GM23338 (cell line): ENCODE measurements at regions not wholly inside any gene's neighbourhood (a gene's known extent, or its start where the extent isn't known, plus 50 kb on each side); places are given as distances from the start of the nearest gene placed in this dataset.
A peak's percentile ranks its signal among the peaks of the same experiment; 100 is the strongest.

Source experiments
- ATAC-seq: fragments of 200-7000 bp; cut with Tn5 transposase; 3 replicates; pipeline ENCODE4 v1.9.1; 2020
- DNase-seq: peaks from one replicate; pipeline ENCODE4 v3.0.0-alpha.2; 2015; ENCODE audit warnings: low spot score
- H2AFZ ChIP-seq: fragments of 200-600 bp; sonication (generic); 2 replicates; pipeline ENCODE4 v1.8.0; 2016; ENCODE audit warnings: antibody characterized with exemption, mild to moderate bottlenecking, moderate library complexity
- H3F3A ChIP-seq: fragments of 200-600 bp; sonication (generic); replicated peaks from 2 replicates; pipeline ENCODE4 v1.8.0; 2017; ENCODE audit warnings: antibody characterized with exemption, mixed run types, low read depth
- H3K27ac ChIP-seq: fragments of 200-600 bp; sonication (generic); 2 replicates; pipeline ENCODE4 v1.6.1; 2016; ENCODE audit warnings: low read depth
- H3K27me3 ChIP-seq: fragments of 200-600 bp; sonication (generic); 2 replicates; pipeline ENCODE4 v1.8.0; 2016; ENCODE audit warnings: mild to moderate bottlenecking, mixed run types, moderate library complexity; ENCODE audit not compliant: insufficient read depth
- H3K36me3 ChIP-seq: fragments of 200-600 bp; sonication (generic); 2 replicates; pipeline ENCODE4 v1.8.0; 2016; ENCODE audit warnings: mild to moderate bottlenecking; ENCODE audit not compliant: insufficient read depth
- H3K4me1 ChIP-seq: fragments of 200-600 bp; sonication (generic); 2 replicates; pipeline ENCODE4 v1.8.0; 2016; ENCODE audit warnings: mild to moderate bottlenecking, moderate library complexity; ENCODE audit not compliant: insufficient read depth
- H3K4me2 ChIP-seq: fragments of 200-600 bp; sonication (generic); 2 replicates; pipeline ENCODE4 v1.7.1; 2017; ENCODE audit warnings: mixed run types
- H3K4me3 ChIP-seq: fragments of 200-600 bp; sonication (generic); 2 replicates; pipeline ENCODE4 v1.6.1; 2016; ENCODE audit warnings: mixed run types
- H3K79me2 ChIP-seq: fragments of 200-600 bp; sonication (generic); replicated peaks from 2 replicates; pipeline ENCODE4 v1.8.0; 2017; ENCODE audit warnings: mild to moderate bottlenecking; ENCODE audit not compliant: insufficient read depth
- H3K9me2 ChIP-seq: fragments of 200-600 bp; sonication (generic); 2 replicates; pipeline ENCODE4 v1.8.0; 2017; ENCODE audit not compliant: insufficient read depth
- H4K20me1 ChIP-seq: fragments of 200-600 bp; sonication (generic); replicated peaks from 2 replicates; pipeline ENCODE4 v1.8.0; 2017; ENCODE audit warnings: mild to moderate bottlenecking; ENCODE audit not compliant: insufficient read depth
- H3K27ac Mint-ChIP-seq: 2 replicates; pipeline ENCODE4 v1.8.0; 2020; ENCODE audit warnings: inconsistent platforms, mild to moderate bottlenecking, moderate library complexity, mixed read lengths
- H3K27me3 Mint-ChIP-seq: 3 replicates; pipeline ENCODE4 v1.8.0; 2022; ENCODE audit warnings: low read depth, mild to moderate bottlenecking, moderate library complexity, mixed read lengths, inconsistent platforms; ENCODE audit not compliant: insufficient read depth, poor library complexity
- H3K36me3 Mint-ChIP-seq: 3 replicates; pipeline ENCODE4 v1.8.0; 2021; ENCODE audit warnings: low read depth, mild to moderate bottlenecking, inconsistent platforms, moderate library complexity, mixed read lengths
- H3K4me1 Mint-ChIP-seq: 3 replicates; pipeline ENCODE4 v1.8.0; 2020; ENCODE audit warnings: mild to moderate bottlenecking, inconsistent platforms, mixed read lengths
- H3K4me3 Mint-ChIP-seq: 3 replicates; pipeline ENCODE4 v1.8.0; 2021; ENCODE audit warnings: moderate library complexity, mild to moderate bottlenecking, inconsistent platforms, mixed read lengths
- H3K9me3 Mint-ChIP-seq: 3 replicates; pipeline ENCODE4 v1.8.0; 2020; ENCODE audit warnings: moderate library complexity, mild to moderate bottlenecking, inconsistent platforms, mixed read lengths
- EZH2 ChIP-seq: fragments of 200-600 bp; sonication (generic); IDR thresholded peaks from one replicate; pipeline ENCODE4 v1.8.0; 2017; ENCODE audit warnings: antibody characterized with exemption, mild to moderate bottlenecking, low read depth; ENCODE audit not compliant: unreplicated experiment
- REST ChIP-seq: IDR thresholded peaks from one replicate; pipeline ENCODE4 v1.6.1; 2018; ENCODE audit warnings: antibody characterized with exemption; ENCODE audit not compliant: unreplicated experiment
- STAT1 ChIP-seq: IDR thresholded peaks from one replicate; pipeline ENCODE4 v1.6.1; 2016; ENCODE audit warnings: antibody characterized with exemption; ENCODE audit not compliant: unreplicated experiment
- ZNF114 ChIP-seq: fragments of 250-450 bp; sonication (Bioruptor Pico); IDR thresholded peaks from 2 replicates; pipeline ENCODE4 v1.5.0; 2020; ENCODE audit warnings: mild to moderate bottlenecking, moderate library complexity
- ZNF462 ChIP-seq: fragments of 250-450 bp; sonication (Bioruptor Pico); IDR thresholded peaks from 2 replicates; pipeline ENCODE4 v1.5.0; 2020; ENCODE audit warnings: mild to moderate bottlenecking, moderate library complexity

DNA sequence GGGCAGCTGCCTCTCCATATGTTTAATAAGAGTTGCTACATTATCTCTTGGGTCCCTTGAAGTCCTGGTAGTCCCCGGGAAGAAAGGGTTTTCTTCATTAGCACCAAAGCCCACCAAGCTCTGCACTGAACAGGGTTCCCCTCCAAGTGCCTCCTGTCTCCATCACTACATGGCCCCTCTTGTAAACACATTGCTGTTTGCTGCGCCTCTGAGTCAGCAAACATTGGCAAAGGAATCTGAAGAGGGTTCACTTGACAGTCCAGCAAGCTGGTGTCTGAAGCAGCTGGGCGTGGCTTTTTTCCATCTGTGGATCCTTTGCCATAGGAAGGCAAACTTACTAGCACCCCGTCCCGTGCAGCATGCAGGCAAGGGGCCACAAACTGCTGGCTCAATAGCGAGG is 82.8 kb downstream of the TEX51 start:
- H3K27ac ChIP-seq, result no peak overlapping the region
- H3K4me1 ChIP-seq, result no peaks in the 10 kb centered on the region
- H3K27me3 ChIP-seq, result no peaks in the 10 kb centered on the region
- DNase-seq (no peak), ATAC-seq (no peak)
- no peak overlapping the region for H3K4me3 ChIP-seq
- no peaks in the 10 kb centered on the region for H4K20me1 ChIP-seq
- no peaks in the 10 kb centered on the region for H3K79me2 ChIP-seq
- no peaks in the 10 kb centered on the region for H3K36me3 ChIP-seq
- 0 out of 2 replicates have a peak overlapping the region, but pooled peaks have one; percentile 28 for H2AFZ ChIP-seq
- TF ChIP-seq REST, result no peak
- no peak for TF ChIP-seq ZNF462 (CRISPR knock-in tag)
- TF ChIP-seq EZH2, result no peak
- no peak for TF ChIP-seq ZNF114
- TF ChIP-seq STAT1, result no peak
- H3F3A ChIP-seq, result no peaks in the 10 kb centered on the region
- Mint-ChIP-seq H3K9me3 (no peaks in the 10 kb centered on the region; the same call in 2 of the 3 replicates), H3K27me3 (peaks cover 2% of the 10 kb centered on the region), H3K4me3 (no peak overlapping the region), H3K36me3 (no peaks in the 10 kb centered on the region), H3K27ac (no peak overlapping the region), H3K4me1 (no peaks in the 10 kb centered on the region; the same call in 2 of the 3 replicates)
- no peaks in the 10 kb centered on the region for H3K9me2 ChIP-seq
- no peak overlapping the region for H3K4me2 ChIP-seq
